ENCODE measurements at regions not wholly inside any gene's neighbourhood (a gene's known extent, or its start where the extent isn't known, plus 50 kb on each side); places are given as distances from the start of the nearest gene placed in this dataset.

- Histone ChIP-seq H3K4me3 (replicated peaks; ENCODE audit: insufficient read depth, low read length) (no peak overlapping the region), H3K27me3 (ENCODE audit: insufficient read depth, poor library complexity, severe bottlenecking) (no peaks in the 10 kb centered on the region), H3K27ac (replicated peaks) (peak overlapping the region; percentile 93)
- no peak for DNase-seq (ENCODE audit: low read depth in 1 of 2, low spot score in 1 of 2)
- TF ChIP-seq REST (IDR thresholded peaks at IDR 0.05; ENCODE audit: insufficient replicate concordance, low read depth) = no peak
- TF ChIP-seq SPI1 (IDR thresholded peaks at IDR 0.05; ENCODE audit: borderline replicate concordance, low read depth) = no peak
- TF ChIP-seq GABPA (IDR thresholded peaks at IDR 0.05; ENCODE audit: low read depth) = no peak
- no peak for TF ChIP-seq POLR2AphosphoS5 (IDR thresholded peaks at IDR 0.05; ENCODE audit: low read depth)
- no peak for TF ChIP-seq CTCF (IDR thresholded peaks at IDR 0.05; ENCODE audit: insufficient read depth, low read length)
Observed at GRCh38 chr2:60097298-60097697, 456.2 kb downstream of the BCL11A start.

- Histone ChIP-seq H3K4me3 (replicated peaks; ENCODE audit: insufficient read depth, low read length) (no peak overlapping the region), H3K27me3 (ENCODE audit: insufficient read depth, poor library complexity, severe bottlenecking) (no peaks in the 10 kb centered on the region), H3K27ac (replicated peaks) (peak overlapping the region; percentile 93)
- no peak for DNase-seq (ENCODE audit: low read depth in 1 of 2, low spot score in 1 of 2)
- TF ChIP-seq CTCF (IDR thresholded peaks at IDR 0.05; ENCODE audit: insufficient read depth, low read length) = no peak
- TF ChIP-seq POLR2AphosphoS5 (IDR thresholded peaks at IDR 0.05; ENCODE audit: low read depth) = no peak
- TF ChIP-seq GABPA (IDR thresholded peaks at IDR 0.05; ENCODE audit: low read depth) = no peak
- no peak for TF ChIP-seq SPI1 (IDR thresholded peaks at IDR 0.05; ENCODE audit: borderline replicate concordance, low read depth)
- no peak for TF ChIP-seq REST (IDR thresholded peaks at IDR 0.05; ENCODE audit: insufficient replicate concordance, low read depth)
Observed at GRCh38 chr2:60096556-60096955, 456.9 kb downstream of the BCL11A start.

- Histone ChIP-seq H3K4me3 (replicated peaks; ENCODE audit: insufficient read depth, low read length) (no peak overlapping the region), H3K27me3 (ENCODE audit: insufficient read depth, poor library complexity, severe bottlenecking) (no peaks in the 10 kb centered on the region), H3K27ac (replicated peaks) (peak overlapping the region; percentile 93)
- DNase-seq (ENCODE audit: low read depth in 1 of 2, low spot score in 1 of 2) = no peak
- no peak for TF ChIP-seq GABPA (IDR thresholded peaks at IDR 0.05; ENCODE audit: low read depth)
Observed at GRCh38 chr2:60095903-60096302, 457.6 kb downstream of the BCL11A start.

- H3K27me3 ChIP-seq (ENCODE audit: insufficient read depth, poor library complexity, severe bottlenecking) = no peaks in the 10 kb centered on the region
- peak overlapping the region; percentile 93 for H3K27ac ChIP-seq (replicated peaks)
- no peak for TF ChIP-seq POLR2AphosphoS5 (IDR thresholded peaks at IDR 0.05; ENCODE audit: low read depth)
- TF ChIP-seq GABPA (IDR thresholded peaks at IDR 0.05; ENCODE audit: low read depth) = no peak
- peak; percentile 25; the same call in 1 of the 2 replicates for TF ChIP-seq SPI1 (IDR thresholded peaks at IDR 0.05; ENCODE audit: borderline replicate concordance, low read depth)
- no peak for TF ChIP-seq CTCF (IDR thresholded peaks at IDR 0.05; ENCODE audit: insufficient read depth, low read length)
- no peak for TF ChIP-seq REST (IDR thresholded peaks at IDR 0.05; ENCODE audit: insufficient replicate concordance, low read depth)
- H3K4me3 ChIP-seq (replicated peaks; ENCODE audit: insufficient read depth, low read length) = no peak overlapping the region
- DNase-seq (ENCODE audit: low read depth in 1 of 2, low spot score in 1 of 2) = no peak
Observed at GRCh38 chr2:60095202-60095815, 458.1 kb downstream of the BCL11A start.

All from HL-60 (cell line).